IMR-90 (cell line): ENCODE measurements at regions not wholly inside any gene's neighbourhood (a gene's known extent, or its start where the extent isn't known, plus 50 kb on each side); places are given as distances from the start of the nearest gene placed in this dataset.
A peak's percentile ranks its signal among the peaks of the same experiment; 100 is the strongest.

Experiments
- ATAC-seq: fragments of 200-7000 bp; cut with Tn5 transposase; 2 replicates; pipeline ENCODE4 v1.9.1; 2020; ENCODE audit warnings: low read depth, mild to moderate bottlenecking, moderate library complexity
- BruUV-seq: library from RNA; stranded (reverse); fragments of 400-500 nt; replicated peaks from 2 replicates; lab custom pipeline; 2021; lab: Mats Ljungman, UMichigan
- CTCF ChIA-PET: fragments of 300-600 bp; formaldehyde crosslinking; extraction: SDS; loops from one replicate; lab custom pipeline; 2021; ENCODE audit warnings: antibody characterized with exemption; lab: Yijun Ruan, JAX
- POLR2A ChIA-PET: fragments of 300-600 bp; sonication (Branson Sonifier 250); formaldehyde crosslinking; loops from one replicate; lab custom pipeline; 2022; ENCODE audit warnings: antibody characterized with exemption; ENCODE audit not compliant: unreplicated experiment; lab: Charles Lee
- DNase-seq: peaks from one replicate; pipeline ENCODE4 v3.0.0; 2013
- H2AFZ ChIP-seq: replicated peaks from 2 replicates; pipeline ENCODE3; 2013; ENCODE audit warnings: low read length, mild to moderate bottlenecking; ENCODE audit not compliant: poor library complexity
- H2AK5ac ChIP-seq: 2 replicates; pipeline ENCODE4 v1.6.1; 2013; ENCODE audit warnings: low read depth, low read length, inconsistent platforms
- H2AK9ac ChIP-seq: replicated peaks from 2 replicates; pipeline ENCODE3; 2013; ENCODE audit warnings: mild to moderate bottlenecking, low read depth, low read length, moderate library complexity; ENCODE audit not compliant: poor library complexity
- H2BK120ac ChIP-seq: 2 replicates; pipeline ENCODE4 v1.6.1; 2013; ENCODE audit warnings: low read depth, low read length, inconsistent platforms
- H2BK15ac ChIP-seq: 3 replicates; pipeline ENCODE4 v1.6.1; 2013; ENCODE audit warnings: low read depth, low read length, inconsistent platforms
- H2BK20ac ChIP-seq: 2 replicates; pipeline ENCODE4 v1.6.1; 2013; ENCODE audit warnings: low read depth, mild to moderate bottlenecking, inconsistent platforms, low read length, moderate library complexity
- H2BK5ac ChIP-seq: 2 replicates; pipeline ENCODE4 v1.6.1; 2013; ENCODE audit warnings: mild to moderate bottlenecking, low read depth, low read length, inconsistent platforms; ENCODE audit not compliant: poor library complexity, severe bottlenecking
- H3K14ac ChIP-seq: replicated peaks from 2 replicates; pipeline ENCODE4 v1.6.1; 2013; ENCODE audit warnings: low read depth, low read length, inconsistent platforms
- H3K18ac ChIP-seq: 2 replicates; pipeline ENCODE4 v1.6.1; 2013; ENCODE audit warnings: low read depth, low read length, control low read depth
- H3K23ac ChIP-seq: 2 replicates; pipeline ENCODE4 v1.6.1; 2013; ENCODE audit warnings: low read depth, low read length, inconsistent platforms
- H3K27ac ChIP-seq: 2 replicates; pipeline ENCODE4 v1.5.1; 2013; ENCODE audit warnings: mild to moderate bottlenecking, control low read depth, low read length; ENCODE audit not compliant: insufficient read depth
- H3K27me3 ChIP-seq: 2 replicates; pipeline ENCODE4 v1.6.1; 2013; ENCODE audit warnings: low read length; ENCODE audit not compliant: control insufficient read depth, insufficient read depth
- H3K36me3 ChIP-seq: 2 replicates; pipeline ENCODE4 v1.6.1; 2013; ENCODE audit warnings: low read length, mixed read lengths; ENCODE audit not compliant: control insufficient read depth, insufficient read depth
- H3K4ac ChIP-seq: 2 replicates; pipeline ENCODE4 v1.6.1; 2013; ENCODE audit warnings: low read depth, low read length, inconsistent platforms
- H3K4me1 ChIP-seq: 2 replicates; pipeline ENCODE4 v1.6.1; 2013; ENCODE audit warnings: low read length, mixed read lengths; ENCODE audit not compliant: control insufficient read depth, insufficient read depth
- H3K4me2 ChIP-seq: 2 replicates; pipeline ENCODE4 v1.6.1; 2013; ENCODE audit warnings: low read depth, mild to moderate bottlenecking, control low read depth, low read length, moderate library complexity
- H3K4me3 ChIP-seq: 2 replicates; pipeline ENCODE4 v1.5.1; 2013; ENCODE audit warnings: low read depth, mild to moderate bottlenecking, control low read depth, low read length, moderate library complexity; ENCODE audit not compliant: insufficient read depth
- H3K56ac ChIP-seq: 2 replicates; pipeline ENCODE4 v1.6.1; 2013; ENCODE audit warnings: low read length, inconsistent platforms; ENCODE audit not compliant: insufficient read depth; ENCODE audit errors: extremely low read depth
- H3K79me1 ChIP-seq, 2 experiments: 2 replicates each; pipeline ENCODE4 v1.6.1; 2013; ENCODE audit warnings: low read length in 2 of 2, inconsistent platforms in 1 of 2, low read depth in 1 of 2
- H3K9ac ChIP-seq: 2 replicates; pipeline ENCODE4 v1.6.1; 2013; ENCODE audit warnings: low read depth, low read length, control low read depth
- H3K9me1 ChIP-seq: 2 replicates; pipeline ENCODE4 v1.6.1; 2013; ENCODE audit warnings: low read length, inconsistent platforms; ENCODE audit not compliant: insufficient read depth
- H3K9me3 ChIP-seq: 2 replicates; pipeline ENCODE4 v1.6.1; 2013; ENCODE audit warnings: low read length; ENCODE audit not compliant: control insufficient read depth, insufficient read depth
- H4K20me1 ChIP-seq: 2 replicates; pipeline ENCODE4 v1.6.1; 2013; ENCODE audit warnings: low read length, inconsistent platforms; ENCODE audit not compliant: insufficient read depth
- H4K5ac ChIP-seq: 2 replicates; pipeline ENCODE4 v1.6.1; 2013; ENCODE audit warnings: mild to moderate bottlenecking, low read depth, low read length, control low read depth
- H4K8ac ChIP-seq, 2 experiments: 2 replicates each; pipeline ENCODE4 v1.6.1; 2013; ENCODE audit warnings: low read depth in 2 of 2, low read length in 2 of 2, control low read depth in 1 of 2, inconsistent platforms in 1 of 2
- H4K91ac ChIP-seq: 2 replicates; pipeline ENCODE4 v1.6.1; 2013; ENCODE audit warnings: low read depth, low read length, inconsistent platforms; ENCODE audit not compliant: insufficient read depth
- MAFK ChIP-seq: IDR thresholded peaks from 2 replicates; pipeline ENCODE4 v1.6.1; 2012; ENCODE audit warnings: low read depth, low read length, improper control_type of control experiment
- MXI1 ChIP-seq: IDR thresholded peaks from 2 replicates; pipeline ENCODE4 v1.6.1; 2012; ENCODE audit warnings: low read depth, mild to moderate bottlenecking, low read length, moderate library complexity, borderline replicate concordance
- RCOR1 ChIP-seq: IDR thresholded peaks from 2 replicates; pipeline ENCODE4 v1.6.1; 2012; ENCODE audit warnings: mild to moderate bottlenecking, low read length, improper control_type of control experiment; ENCODE audit not compliant: insufficient replicate concordance
- USF2 ChIP-seq: fragments of 150-350 bp; IDR thresholded peaks from 2 replicates; pipeline ENCODE4 v1.6.1; 2017; ENCODE audit warnings: mild to moderate bottlenecking, antibody characterized with exemption, low read length, low read depth
- WGBS, 2 experiments: methylation state at CpG; one replicate each; pipeline versions ENCODE4 v1.1.5 to v1.1.7; 2013; ENCODE audit warnings: missing lambda C conversion rate in 2 of 2; ENCODE audit not compliant: insufficient read length in 1 of 2; ENCODE audit errors: extremely low coverage in 2 of 2; 5-methylcytosine and 5-hydroxymethylcytosine counted together
- dilution Hi-C: fragments of 300-500 bp; cut with HindIII; formaldehyde crosslinking; loops from one replicate; pipeline ENCODE4 v1.14.3; 2018; ENCODE audit warnings: low sequenced_read_pairs; ENCODE audit not compliant: unreplicated experiment
- in situ Hi-C: fragments of 300-500 bp; cut with MboI; formaldehyde crosslinking; loops from 3 replicates; pipeline ENCODE4 v1.14.3; 2019; ENCODE audit warnings: low sequenced_read_pairs, inconsistent platforms, mixed read lengths
- intact Hi-C: fragments of 100-400 bp; cut with micrococcal nuclease; formaldehyde crosslinking; loops from 2 replicates; pipeline ENCODE4 v1.10.0; 2022

DNA sequence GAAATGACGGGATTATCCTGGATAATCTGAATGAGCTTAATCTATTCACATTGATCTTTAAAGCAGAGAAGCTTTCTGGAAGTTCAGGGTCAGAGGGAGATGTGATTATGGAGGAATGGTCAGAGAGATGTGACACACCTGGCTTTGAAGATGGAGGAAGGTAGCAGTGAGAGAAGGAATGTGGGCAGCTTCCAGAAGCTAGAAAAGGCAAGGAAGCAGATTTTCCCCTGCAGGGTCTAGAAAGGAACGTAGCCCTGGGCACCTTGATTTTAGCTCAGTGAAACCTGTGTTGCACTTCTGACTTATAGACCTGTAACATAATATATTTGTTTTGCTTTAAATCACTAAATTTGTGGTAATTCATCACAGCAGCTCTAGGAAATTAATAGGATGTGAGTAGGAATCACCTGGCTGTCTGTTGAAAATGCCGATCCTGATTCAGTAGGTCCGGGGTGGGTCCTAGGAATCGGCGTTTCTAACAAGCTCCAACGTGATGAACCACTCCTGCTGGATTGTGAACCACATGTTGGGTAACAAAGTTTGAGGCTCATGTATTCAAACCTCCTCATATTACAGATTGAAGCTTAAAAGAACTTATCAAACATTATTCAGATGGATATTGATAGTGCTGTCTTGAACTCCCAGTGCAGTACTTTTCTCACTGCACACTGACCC is 157.0 kb downstream of the GJA1 start (continued):
- no peak for TF ChIP-seq USF2

DNA sequence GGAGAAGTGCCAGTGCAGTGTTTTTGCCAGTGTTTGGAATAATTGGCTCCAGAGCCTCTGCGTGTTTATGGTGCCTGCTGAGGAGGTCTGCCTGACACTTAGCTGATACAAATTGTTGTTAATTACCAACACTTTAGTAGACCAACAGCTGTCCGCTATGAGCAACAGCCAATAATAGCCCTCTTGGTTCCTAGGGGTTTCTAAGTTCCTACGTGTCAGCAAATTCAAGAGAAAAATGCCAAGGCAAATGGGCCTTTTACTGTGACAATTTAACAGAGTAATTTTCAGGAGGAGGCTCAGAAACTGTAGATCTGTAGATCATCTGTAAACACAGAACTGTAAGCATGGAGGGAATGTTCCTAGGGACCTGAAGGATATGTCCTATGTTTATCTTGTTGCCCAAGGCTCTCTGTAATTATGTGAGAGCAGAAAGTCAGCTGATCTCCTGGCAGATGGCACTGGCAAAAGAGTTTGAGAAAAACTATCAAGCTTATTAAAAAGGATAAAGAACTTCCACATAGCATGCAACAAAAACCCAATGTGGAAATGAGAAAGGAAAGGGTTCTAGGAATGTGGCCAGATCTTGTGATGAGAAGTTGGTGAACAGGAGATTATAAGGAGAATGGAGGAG is 157.7 kb downstream of the GJA1 start:
- 0 out of 2 replicates have a peak, but pooled peaks have one; percentile 33 for ATAC-seq
- WGBS, 2 experiments, result 70% methylated on average over 2 of the region's 3 CpGs; no CpG with 5 or more reads in 1 of the 2 experiments
- peak; percentile 11 for DNase-seq

More for the DNA sequence above, 157.7 kb downstream of the GJA1 start:
- Histone ChIP-seq H3K56ac (no peak overlapping the region), H3K9ac (no peak overlapping the region), H4K20me1 (no peaks in the 10 kb centered on the region), H2BK5ac (peak overlapping the region; percentile 4), H2AFZ (no peak overlapping the region), H2AK5ac (no peak overlapping the region), H3K18ac (peak overlapping the region; percentile 39), H3K23ac (no peak overlapping the region), H3K4me2 (no peak overlapping the region; the same call in 1 of the 2 replicates), H3K27me3 (no peaks in the 10 kb centered on the region), H2BK120ac (0 out of 2 replicates have a peak overlapping the region, but pooled peaks have one; percentile 1), H3K9me1 (no peaks in the 10 kb centered on the region), H4K8ac (peak overlapping the region; percentile 18 to 66; a peak in 2 of 4 replicates), H3K36me3 (no peaks in the 10 kb centered on the region), H4K91ac (peak overlapping the region; percentile 2; the same call in 1 of the 2 replicates), H3K79me1 (no peaks in the 10 kb centered on the region), H2AK9ac (no peak overlapping the region), H3K14ac (no peak overlapping the region; the same call in 1 of the 2 replicates), H4K5ac (peak overlapping the region; percentile 61; the same call in 1 of the 2 replicates), H2BK15ac (peak overlapping the region; percentile 63; the same call in 2 of the 3 replicates), H3K4me3 (no peak overlapping the region), H3K9me3 (no peaks in the 10 kb centered on the region), H3K27ac (peak overlapping the region; percentile 68), H3K4ac (no peak overlapping the region; the same call in 1 of the 2 replicates), H3K4me1 (peaks cover 7% of the 10 kb centered on the region; the same call in 1 of the 2 replicates), H2BK20ac (peak overlapping the region; percentile 2; the same call in 1 of the 2 replicates)
- TF ChIP-seq MXI1 (no peak), MAFK (peak; percentile 75), RCOR1 (no peak)
- ChIA-PET CTCF (interaction anchor here (0.8 kb wide), 1 partner anchor 1200 kb away, joined by 5 read pairs; no protein-coding TSS in a partner anchor), POLR2A (interaction anchor here (0.6 kb wide), 1 partner anchor 60 kb away, joined by 3 read pairs; no protein-coding TSS in a partner anchor)
- no TSS peak for BruUV-seq
- in situ Hi-C loops (loop anchor here (10.0 kb wide), 1 partner anchor 158 kb away; the partner anchor contains the start of gene GJA1), dilution Hi-C loops (no loop called here), intact Hi-C loops (no loop called here)
